NCI-H2196 treated with DMSO at 0.1 percent for 48 hours (cell line): ENCODE measurements at regions not wholly inside any gene's neighbourhood (a gene's known extent, or its start where the extent isn't known, plus 50 kb on each side); places are given as distances from the start of the nearest gene placed in this dataset.
A peak's percentile ranks its signal among the peaks of the same experiment; 100 is the strongest.
"Not testable (repeated sequence)": the region's sequence is repeated elsewhere in the genome, so short reads cannot be mapped to it uniquely, and the experiment has no call there.

ENCODE experiments used
- DNase-seq: peaks from one replicate; lab custom pipeline; 2025; ENCODE audit not compliant: unreplicated experiment; lab: John Stamatoyannopoulos, UW

DNA sequence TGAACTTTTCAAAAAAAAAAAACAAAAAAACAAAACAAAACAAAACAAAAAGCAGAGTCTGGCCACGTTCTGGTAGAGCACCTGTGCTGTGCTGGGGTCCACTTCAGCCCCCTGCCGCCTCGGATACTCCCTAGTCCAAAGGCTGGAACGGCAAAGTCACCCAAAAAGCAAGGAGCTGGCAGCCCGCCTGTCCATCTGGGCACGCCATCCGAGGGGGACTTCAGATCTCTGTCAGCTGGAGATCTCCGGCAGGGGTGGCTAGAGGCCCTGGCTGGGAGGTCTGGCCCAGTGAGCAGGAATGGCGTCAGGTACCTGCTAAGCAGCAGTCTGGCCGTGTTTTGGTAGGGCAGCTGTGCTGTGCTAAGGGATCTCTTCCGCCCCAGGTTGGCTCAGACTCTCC lies 152.3 kb upstream of the ZNF516 start:
- no peak for DNase-seq

DNA sequence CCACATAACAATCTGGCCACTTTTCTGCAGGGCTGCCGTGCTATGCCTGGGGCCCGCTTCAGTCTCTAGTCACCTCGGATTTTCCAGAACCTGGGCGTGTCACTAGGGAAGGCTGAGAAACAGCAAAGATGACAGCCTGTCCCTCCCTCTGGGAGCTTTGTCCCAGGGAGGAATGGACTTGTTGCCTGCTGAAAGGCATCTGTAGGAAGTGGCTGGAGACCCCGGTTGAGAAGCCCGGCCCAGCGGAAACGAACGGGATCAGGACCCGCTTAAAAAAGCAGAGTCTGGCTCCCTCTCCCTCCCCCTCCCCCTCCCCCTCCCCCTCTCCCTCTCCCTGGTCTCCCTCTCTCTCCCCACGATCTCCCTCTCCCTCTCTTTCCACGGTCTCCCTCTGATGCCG lies 149.5 kb upstream of the ZNF516 start:
- no peak for DNase-seq

DNA sequence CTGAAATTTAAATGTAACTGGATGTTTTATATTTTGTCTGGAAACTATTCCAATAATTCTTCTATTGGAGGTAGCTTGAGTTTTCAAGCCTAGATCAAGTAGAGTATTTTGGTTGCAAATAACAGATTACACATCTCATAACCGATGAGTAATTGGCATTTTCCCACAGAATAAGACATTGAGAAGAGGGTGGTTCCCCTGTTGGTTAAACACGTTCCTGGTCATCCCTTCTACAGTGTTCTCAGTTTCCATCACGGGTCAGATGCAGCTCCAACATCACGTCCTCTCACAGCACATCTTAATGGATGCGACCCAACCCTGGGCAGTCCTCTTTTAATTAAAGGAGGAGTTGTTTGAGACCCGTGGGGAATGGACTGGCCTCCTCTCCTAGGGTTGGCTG lies 149.0 kb upstream of the ZNF516 start:
- DNase-seq = no peak

DNA sequence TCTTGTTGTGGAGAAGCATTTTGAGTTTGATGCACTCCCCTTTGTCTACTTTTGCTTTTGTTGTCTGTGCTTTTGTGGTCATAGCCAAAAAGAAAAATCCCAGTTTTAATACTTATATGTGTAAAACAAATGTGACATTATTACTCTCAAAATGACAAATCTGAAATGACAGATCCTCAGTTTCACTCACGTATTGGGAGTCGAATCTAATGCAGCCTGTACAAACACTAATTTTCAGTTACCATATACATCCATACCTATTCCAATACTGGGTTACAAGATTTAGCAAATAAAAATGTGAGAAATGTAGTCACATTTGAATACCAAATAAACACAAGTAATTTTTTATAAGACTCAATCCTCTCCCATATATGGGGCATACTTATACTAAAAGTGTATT lies 148.2 kb upstream of the ZNF516 start:
- DNase-seq = no peak

DNA sequence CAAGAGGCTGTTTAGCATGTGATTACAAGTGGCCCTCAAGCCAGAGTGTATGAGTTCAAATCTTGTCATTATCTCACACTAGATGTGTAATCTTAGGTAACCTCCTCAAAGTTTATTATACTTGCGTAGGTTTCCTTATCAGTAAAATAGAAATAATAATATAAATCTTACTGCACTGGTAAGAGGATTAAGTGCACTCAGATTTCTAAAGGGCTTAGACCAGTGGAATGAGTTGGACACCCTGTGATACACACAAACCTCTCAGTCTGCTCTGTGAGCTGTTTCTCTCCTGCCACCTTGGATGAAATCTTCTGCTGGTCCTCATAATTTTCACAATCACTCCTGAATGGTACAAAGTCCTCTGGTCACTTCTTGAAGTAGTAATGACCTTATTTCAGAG lies 145.4 kb upstream of the ZNF516 start:
- DNase-seq = no peak

DNA sequence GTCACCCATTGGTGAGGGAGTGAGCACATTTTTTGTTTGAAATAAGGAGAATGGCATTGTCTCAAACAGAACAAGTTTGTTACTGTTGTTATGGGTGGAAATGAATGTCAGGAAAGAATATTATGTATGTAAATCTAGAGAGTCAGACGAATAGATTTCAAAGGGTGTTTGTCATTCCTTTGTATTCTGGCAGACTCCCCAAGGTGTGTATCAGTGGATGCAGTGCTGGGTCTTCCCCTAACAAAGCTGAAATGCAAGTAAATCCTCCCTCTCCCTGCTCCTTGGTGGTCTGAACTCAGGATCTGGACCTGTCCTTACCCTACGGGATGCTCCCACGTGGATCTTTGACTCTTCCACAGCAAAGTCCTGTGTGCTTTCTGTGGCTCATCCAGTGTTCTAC lies 139.5 kb upstream of the ZNF516 start:
- DNase-seq = no peak

DNA sequence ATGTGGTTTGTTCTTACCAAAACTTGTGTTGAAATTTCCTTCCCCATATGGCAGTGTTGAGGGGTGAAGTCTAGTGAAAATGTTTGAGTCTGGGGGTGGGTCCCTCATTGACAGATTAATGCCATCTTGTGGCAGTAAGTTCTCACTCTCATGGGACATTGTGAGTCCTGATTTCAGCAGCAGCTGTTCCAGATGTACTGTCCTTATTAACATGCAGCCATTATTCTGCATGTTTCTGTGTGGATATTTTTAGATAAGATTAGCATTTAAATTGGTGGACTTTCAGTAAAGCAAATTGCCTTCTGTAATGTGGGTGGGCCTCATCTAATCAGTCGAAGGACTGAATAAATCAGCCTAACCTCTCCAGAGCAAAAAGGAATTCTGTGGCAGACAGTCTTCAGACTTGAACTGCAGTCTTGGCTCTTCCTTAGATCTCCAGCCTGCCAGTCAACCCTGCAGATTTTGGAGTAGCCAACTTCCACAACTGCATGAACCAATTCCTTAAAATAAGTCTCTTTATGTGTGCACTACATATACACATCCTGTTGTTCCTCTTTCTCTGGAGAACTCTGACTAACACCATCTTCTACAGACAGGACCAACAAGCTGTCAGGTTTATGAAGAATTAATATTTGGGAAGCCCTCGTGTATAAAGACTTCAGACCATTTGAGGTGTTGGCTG lies 138.7 kb upstream of the ZNF516 start:
- DNase-seq = no peak

DNA sequence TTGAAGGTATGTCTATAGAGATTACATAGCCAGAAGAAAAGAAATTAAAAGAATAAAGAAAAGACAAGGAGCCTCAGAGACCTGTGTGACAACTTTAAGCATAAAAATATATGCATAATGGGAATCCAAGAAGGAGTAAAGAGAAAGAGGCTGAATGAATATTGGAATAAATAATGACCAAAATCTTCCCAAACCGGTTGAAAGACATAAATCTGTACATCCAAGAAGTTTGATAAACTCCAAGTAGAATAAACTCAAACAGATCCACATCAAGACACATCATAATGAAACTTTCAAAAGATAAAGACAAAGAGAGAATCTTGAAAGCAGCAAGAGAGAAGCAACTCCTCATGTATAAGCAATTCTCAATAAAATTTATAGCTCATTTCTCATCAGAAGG lies 132.4 kb upstream of the ZNF516 start:
- no peak for DNase-seq

DNA sequence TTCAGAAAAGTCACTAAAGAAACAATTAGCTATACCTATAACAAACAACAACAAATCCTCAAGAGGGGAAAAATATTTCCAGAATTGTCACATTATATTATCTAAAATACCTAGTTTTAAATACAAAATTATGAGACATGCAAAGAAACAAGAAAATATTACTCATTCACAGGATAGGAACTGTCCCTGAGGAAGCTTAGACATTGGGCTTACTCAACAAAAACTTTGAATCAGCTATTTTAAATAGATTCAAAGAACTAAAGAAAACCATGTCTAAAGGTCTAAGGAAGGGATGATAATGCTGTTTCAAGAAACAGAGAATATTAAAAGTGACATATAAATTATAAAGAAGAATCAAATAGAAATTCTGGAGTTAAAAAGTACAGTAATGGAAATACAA lies 131.9 kb upstream of the ZNF516 start:
- no peak for DNase-seq

DNA sequence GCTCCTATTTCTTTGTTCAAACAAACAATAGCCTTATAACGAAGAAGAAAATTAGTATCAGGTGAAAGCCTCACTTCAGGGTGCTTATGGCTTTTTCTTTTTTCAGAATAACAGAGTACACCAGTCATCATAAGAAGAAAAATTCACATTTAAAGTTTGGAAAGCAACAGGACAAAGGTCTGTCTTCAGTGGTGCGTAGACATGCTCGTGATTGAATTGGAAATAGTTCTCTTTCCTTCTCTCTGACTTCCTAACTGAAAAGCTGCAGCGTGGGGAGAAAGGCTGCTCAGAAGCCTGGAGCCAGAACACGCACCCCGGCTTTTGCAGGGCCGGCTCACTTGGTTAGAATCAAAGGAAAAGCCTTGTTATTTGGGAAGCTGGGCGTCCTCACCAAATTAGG lies 127.6 kb upstream of the ZNF516 start:
- DNase-seq = no peak

DNA sequence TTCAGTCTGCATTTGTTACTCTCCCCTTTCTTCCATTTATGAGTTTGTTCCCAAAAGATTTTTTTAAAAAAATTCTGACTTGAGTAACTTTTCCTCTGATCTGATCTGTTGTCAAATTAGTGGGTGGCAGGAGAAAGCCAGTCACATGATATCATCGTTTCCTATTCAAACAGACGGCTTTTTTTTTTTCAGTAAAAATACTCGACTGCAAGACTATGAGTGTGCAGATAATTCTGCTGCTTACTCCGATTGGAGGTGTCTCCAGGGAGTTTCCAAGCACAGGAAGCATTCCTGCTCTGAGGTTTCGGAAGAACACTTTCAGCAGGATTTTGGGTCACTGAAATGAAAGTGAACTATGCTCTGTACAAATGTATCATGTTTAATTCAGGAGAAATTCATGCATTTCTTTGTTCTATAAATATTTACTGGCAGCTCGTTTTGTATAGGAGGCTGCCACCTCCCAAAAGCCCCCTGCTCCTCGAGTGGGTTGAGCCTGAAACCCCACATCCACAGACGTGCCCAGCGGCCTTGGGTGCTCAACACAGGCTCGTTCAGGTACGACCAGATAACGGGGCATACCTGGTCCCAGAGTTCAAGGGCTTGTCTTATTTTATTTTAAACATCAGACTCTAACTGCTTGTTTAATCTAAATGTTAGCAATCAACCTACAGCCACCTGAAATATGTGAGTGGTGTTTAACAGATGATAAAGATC lies 126.9 kb upstream of the ZNF516 start:
- DNase-seq = no peak

DNA sequence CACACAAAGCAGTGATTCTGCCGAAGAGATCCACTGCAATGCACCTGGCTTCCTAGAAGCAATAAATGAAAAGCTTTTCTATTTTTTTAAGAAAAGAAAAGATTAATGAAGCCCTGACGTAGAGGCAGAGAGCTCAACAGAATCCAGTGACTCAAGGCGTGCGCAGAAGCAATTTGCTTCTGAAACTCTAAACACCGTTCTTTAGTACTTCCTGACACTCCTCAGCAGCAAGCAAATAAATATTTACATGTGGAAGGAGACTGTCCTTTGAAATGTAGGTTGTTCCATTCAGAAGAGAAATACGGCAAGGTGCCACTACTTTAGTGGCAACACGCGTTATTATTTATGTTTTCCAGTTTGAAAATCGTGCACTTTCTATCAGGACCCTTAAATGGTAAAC lies 126.2 kb upstream of the ZNF516 start:
- no peak for DNase-seq

DNA sequence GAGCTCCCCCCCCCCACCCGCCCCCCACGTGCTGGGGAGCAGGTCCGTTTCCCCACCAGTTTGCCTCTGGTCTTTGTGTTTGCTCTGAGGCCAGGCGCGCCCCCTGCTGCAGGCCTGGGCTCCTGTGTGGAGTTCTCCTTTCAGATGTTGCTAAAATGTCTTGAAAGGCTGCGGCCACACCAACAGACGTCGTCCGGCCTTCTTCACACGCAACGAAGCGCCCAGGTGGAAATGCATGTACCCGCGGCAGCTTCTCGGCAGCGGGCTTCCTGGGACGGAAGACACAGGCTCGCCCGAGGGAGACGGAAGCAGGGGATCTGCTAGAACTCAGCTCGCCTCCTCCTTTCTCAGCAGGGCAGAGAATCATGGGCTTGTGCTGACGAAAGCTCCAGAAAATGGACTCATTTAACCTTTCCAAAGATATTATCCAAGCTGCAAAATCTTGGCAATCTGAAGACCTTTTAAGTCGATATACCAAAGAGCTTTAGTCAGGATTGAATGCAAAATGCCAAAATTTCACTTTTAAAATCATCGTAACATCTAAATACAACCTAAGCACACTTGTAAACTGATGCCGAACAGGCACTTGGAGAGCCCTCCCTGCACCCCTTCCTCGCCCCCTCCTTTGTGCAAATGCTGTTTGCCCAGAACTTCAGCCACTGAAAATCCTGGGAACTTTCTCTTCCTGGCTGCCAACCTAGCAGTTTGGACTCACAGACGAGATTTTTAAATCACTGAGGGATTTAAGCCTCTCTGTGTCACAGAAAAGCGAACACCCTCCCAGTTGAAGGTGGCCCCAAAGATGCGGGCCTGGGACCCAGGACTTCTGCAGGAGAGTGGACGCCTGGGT lies 125.5 kb upstream of the ZNF516 start:
- DNase-seq = peak; percentile 33

DNA sequence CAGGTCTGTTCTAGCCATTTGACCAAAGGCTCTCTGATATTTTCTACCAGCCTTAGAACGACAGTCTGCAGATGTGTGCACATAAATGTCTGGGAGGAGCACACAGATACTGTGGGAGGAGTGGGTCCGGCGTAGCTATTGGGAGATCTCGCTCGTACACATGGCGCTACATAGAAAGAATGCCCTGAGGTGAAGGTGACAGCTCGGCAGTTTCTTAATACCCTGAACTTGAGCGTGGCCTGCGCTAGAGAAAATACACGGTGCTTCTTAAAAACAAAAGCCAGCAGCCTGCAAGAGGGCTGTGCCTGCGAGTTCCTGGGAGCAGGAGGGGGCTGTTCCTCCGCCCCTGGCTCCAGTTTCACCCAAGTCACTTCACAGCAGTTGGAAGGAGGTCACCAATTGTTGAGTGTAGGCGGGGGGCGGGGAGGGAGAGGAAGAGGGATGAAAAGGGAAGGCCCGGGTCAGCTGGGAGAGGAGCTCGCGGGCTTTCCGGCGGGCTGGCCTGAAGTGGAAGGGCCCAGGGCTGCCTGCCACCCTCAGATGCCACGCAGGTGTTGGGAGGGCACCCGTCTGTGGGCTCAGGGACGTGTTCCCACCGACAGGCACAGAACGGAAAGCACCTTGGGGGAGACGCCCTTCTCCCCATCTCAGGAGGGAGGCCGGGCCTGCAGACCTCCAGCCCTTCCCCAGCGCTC lies 124.7 kb upstream of the ZNF516 start:
- peak; percentile 36 for DNase-seq

DNA sequence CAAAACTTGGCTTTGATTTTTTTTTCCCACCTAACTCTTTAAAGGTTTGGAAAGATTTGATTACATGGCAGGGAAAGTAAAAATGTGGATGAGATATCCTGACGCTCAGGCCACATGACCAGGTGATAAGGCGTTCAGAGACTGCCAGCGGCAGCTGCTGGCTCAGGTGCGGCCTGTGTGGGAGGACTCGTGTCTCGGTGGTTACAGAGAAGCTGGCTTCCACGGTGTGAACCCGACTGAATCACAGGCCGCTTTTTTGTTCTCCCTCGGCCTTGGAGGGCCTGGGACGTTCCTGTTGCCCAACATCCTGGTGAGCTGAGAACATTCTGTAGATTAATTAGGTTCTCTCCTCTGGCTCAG lies 124.2 kb upstream of the ZNF516 start:
- DNase-seq = peak; percentile 7

DNA sequence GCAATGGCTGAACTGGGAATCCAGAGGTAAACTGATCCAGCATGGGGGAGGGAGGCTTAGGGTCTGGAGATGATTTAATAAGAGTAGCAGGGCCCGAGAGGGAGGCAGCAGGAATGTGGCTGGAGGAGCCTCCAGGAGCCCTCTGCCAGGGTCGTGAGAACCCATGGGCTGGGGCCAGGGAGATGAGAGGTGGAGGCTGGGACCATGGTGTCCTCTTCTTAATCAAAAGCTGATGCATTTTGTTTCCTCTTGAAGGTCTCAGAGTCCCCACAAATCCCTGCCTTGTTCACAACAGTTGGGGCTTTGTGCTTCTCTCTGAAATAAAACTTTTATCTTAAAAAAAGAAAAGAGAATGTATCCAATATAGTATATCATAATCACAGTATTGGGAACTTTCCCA lies 123.7 kb upstream of the ZNF516 start:
- no peak for DNase-seq

DNA sequence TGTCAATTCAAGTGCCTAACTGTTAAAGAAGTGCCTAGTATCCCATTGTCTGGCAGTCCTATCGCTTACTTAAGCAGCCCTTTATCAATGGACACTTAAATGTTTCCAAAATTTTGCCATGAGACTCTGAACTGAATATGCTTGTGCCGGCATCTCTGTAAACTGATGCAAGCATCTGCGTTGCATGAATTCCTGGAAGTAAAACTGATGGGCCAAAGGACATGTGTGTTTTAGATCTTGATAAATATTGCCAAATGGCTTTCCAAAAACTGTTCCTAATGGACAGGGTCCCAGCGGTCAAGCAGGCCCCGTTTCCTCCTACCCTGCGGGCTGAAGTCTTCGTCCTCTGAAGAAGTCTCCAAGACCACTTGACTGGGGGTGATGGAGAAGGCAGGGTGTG lies 121.3 kb upstream of the ZNF516 start:
- DNase-seq = no peak

DNA sequence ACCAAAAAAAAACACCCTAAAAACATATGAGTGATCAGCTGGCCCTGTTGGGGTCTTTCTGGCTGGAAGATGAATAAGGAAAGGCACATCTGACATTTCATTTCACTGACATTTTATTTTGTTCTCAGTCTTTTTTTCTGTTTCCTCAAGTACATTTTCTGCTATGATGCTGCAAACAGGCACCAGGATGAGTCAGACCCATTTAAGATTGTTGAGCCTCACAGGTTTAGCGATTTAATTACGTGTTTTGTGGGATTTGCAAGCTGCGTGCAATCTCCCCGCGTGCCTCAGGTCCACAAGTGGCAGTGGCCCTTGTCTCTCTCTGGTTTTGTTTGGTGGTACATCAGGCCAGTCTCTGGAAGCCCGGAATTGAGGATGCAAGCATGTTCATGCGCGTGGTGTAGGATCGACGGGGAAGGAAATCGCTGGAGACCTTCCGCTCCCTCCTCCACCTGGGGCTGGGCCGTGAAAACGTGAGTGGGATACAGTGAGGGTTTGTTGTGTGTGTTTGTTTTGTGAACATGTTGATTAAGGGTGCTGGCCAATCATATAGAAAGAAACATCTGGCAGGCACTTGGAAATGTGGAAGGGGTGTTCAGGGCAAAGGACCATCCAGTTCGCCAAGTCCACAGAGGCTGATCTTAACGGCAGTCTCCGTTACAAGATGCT lies 120.2 kb upstream of the ZNF516 start:
- no peak for DNase-seq

DNA sequence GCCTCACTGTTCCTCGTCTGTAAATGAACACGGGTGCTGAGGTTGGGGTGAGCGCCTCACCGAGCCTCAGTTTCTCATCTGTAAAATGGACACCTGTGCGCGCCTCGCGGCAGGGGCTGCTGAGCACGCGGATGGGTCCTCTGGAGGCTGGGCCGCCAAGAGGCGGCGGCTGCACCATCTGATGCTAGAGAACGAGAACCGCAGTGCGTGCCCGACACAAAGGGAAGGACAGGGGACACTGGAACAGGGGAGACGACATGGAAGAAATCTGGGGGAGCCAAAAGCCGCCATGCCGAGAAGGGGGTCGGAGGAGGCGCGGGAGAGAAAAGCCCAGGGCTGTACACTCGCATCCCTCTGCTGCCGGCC lies 118.7 kb upstream of the ZNF516 start:
- no peak for DNase-seq

DNA sequence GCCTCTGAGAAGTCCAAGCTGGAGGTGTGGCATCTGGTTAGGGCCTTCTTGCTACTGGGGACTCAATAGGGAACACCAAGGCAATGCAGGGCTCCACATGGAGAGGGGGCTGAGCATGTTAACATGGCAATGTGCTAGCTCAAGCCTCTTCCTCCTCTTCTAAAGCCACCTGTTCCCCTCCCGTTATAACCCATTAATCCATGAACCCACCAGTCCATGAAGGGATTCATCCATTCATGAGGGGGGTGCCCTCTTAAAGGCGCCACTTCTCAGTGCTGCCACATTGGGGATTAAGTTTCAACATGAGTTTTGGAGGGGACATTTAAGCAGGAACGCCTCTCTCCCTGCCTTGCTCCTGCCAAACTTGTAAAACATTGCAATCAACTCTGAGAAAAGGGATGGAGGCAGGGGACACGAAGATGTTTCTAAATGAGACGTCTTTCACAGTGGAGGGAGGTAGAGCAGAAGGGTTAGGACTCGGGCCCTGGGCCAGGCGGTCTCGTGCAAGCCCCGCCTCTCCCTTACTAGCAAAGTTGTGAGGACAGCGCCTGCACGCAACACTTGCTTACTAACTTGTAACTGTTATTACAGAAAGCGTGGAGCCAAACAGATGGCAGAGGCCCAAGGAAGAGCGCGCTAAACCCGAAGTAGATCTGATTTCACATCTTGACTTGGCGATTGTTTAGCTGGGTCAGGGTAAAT lies 118.2 kb upstream of the ZNF516 start:
- no peak for DNase-seq

DNA sequence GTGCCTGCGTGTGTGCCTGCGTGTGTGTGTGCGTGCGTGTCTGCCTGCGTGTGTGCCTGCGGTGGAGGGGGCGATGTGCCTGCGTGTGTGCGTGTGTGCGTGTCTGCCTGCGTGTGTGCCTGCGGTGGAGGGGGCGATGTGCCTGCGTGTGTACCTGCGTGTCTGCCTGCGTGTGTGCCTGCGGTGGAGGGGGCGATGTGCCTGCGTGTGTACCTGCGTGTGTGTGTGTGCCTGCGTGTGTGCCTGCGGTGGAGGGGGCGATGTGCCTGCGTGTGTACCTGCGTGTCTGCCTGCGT lies 116.7 kb upstream of the ZNF516 start:
- not testable (repeated sequence) for DNase-seq
